Endothelial cell (in vitro differentiated cells): ENCODE measurements at regions not wholly inside any gene's neighbourhood (a gene's known extent, or its start where the extent isn't known, plus 50 kb on each side); places are given as distances from the start of the nearest gene placed in this dataset.

Experiments
- DNase-seq: peaks from one replicate; pipeline ENCODE4 v3.0.0; 2021; ENCODE audit warnings: low spot score
- H3K27ac Mint-ChIP-seq: one replicate; pipeline ENCODE4 v1.8.0; 2021; ENCODE audit warnings: mixed read lengths, inconsistent platforms; ENCODE audit not compliant: unreplicated experiment
- H3K27me3 Mint-ChIP-seq: one replicate; pipeline ENCODE4 v1.8.0; 2021; ENCODE audit warnings: mild to moderate bottlenecking, moderate library complexity, mixed read lengths, inconsistent platforms; ENCODE audit not compliant: unreplicated experiment
- H3K36me3 Mint-ChIP-seq: one replicate; pipeline ENCODE4 v1.8.0; 2021; ENCODE audit warnings: mild to moderate bottlenecking, low read depth, mixed read lengths, inconsistent platforms; ENCODE audit not compliant: unreplicated experiment
- H3K4me1 Mint-ChIP-seq: one replicate; pipeline ENCODE4 v1.8.0; 2021; ENCODE audit warnings: mild to moderate bottlenecking, mixed read lengths, inconsistent platforms; ENCODE audit not compliant: unreplicated experiment
- H3K4me3 Mint-ChIP-seq: one replicate; pipeline ENCODE4 v1.8.0; 2021; ENCODE audit warnings: mild to moderate bottlenecking, mixed read lengths, inconsistent platforms; ENCODE audit not compliant: unreplicated experiment
- H3K9me3 Mint-ChIP-seq: one replicate; pipeline ENCODE4 v1.8.0; 2021; ENCODE audit warnings: mixed read lengths, inconsistent platforms; ENCODE audit not compliant: unreplicated experiment
- TF ChIP-seq, protein P1 (sequence below): fragments of 200-600 bp; sonication (generic); IDR thresholded peaks from one replicate; pipeline ENCODE4 v1.5.0; 2021; ENCODE audit warnings: antibody characterized with exemption; ENCODE audit not compliant: unreplicated experiment

DNA sequence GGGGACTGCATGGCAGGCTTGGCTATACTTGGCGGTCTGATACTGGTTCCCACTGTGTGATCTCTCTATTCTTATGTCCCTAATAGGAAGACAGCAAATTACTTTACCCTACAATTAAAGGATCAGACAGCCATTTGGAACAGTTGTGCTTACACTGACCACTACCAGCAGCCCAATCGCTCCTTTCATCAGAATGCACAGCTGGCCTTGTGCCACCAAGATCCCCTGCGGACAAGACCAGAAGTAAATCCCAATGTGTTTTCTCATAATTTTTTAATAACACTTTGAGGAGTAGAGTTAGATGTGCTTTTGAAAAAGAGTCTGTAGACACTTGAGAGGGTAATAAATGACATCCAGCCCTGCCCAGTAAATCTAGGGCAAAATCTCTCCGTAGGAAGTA lies 297.2 kb upstream of the ZNF32 start:
- TF ChIP-seq, protein P1, sequence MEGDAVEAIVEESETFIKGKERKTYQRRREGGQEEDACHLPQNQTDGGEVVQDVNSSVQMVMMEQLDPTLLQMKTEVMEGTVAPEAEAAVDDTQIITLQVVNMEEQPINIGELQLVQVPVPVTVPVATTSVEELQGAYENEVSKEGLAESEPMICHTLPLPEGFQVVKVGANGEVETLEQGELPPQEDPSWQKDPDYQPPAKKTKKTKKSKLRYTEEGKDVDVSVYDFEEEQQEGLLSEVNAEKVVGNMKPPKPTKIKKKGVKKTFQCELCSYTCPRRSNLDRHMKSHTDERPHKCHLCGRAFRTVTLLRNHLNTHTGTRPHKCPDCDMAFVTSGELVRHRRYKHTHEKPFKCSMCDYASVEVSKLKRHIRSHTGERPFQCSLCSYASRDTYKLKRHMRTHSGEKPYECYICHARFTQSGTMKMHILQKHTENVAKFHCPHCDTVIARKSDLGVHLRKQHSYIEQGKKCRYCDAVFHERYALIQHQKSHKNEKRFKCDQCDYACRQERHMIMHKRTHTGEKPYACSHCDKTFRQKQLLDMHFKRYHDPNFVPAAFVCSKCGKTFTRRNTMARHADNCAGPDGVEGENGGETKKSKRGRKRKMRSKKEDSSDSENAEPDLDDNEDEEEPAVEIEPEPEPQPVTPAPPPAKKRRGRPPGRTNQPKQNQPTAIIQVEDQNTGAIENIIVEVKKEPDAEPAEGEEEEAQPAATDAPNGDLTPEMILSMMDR = no peak
- H3K36me3 Mint-ChIP-seq = peaks cover 4% of the 10 kb centered on the region
- no peaks in the 10 kb centered on the region for H3K9me3 Mint-ChIP-seq
- no peaks in the 10 kb centered on the region for H3K4me1 Mint-ChIP-seq
- DNase-seq = no peak
- no peak overlapping the region for H3K4me3 Mint-ChIP-seq
- H3K27ac Mint-ChIP-seq = no peak overlapping the region
- peaks cover 4% of the 10 kb centered on the region for H3K27me3 Mint-ChIP-seq

DNA sequence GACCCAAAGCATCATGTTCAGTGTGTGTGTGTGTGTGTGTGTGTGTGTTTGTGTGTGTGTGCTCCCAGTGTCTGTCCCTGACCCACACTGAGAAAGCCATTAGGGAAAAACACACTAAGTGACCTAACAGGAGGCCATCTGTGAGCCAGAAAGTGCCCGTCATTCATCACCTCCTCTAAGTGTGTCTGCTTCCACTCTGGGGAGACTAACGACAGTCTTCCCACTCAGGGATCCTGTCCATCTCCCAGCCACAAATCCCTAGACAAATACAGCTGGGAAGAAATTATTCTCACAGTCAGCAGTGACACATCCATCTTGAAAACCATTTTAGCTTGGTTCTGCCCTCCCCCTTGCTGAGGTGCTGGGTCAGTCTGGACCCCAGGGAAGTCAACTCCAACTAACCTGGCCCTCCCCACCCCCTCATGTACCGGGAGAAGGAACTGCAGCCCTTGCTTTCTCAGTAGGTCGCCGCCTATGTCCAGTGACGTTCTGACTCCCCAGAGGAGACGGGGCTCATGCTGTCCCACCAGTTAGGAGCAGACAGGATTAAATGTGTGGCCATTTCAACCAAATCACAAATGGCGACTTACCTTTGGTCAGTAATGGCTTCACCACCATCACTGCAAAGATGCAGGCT lies 296.5 kb upstream of the ZNF32 start:
- Mint-ChIP-seq H3K9me3 (no peaks in the 10 kb centered on the region), H3K27ac (no peak overlapping the region), H3K4me1 (no peaks in the 10 kb centered on the region), H3K27me3 (peaks cover 4% of the 10 kb centered on the region), H3K36me3 (peaks cover 4% of the 10 kb centered on the region), H3K4me3 (no peak overlapping the region)
- TF ChIP-seq, protein P1 = no peak
- peak; percentile 1 for DNase-seq

DNA sequence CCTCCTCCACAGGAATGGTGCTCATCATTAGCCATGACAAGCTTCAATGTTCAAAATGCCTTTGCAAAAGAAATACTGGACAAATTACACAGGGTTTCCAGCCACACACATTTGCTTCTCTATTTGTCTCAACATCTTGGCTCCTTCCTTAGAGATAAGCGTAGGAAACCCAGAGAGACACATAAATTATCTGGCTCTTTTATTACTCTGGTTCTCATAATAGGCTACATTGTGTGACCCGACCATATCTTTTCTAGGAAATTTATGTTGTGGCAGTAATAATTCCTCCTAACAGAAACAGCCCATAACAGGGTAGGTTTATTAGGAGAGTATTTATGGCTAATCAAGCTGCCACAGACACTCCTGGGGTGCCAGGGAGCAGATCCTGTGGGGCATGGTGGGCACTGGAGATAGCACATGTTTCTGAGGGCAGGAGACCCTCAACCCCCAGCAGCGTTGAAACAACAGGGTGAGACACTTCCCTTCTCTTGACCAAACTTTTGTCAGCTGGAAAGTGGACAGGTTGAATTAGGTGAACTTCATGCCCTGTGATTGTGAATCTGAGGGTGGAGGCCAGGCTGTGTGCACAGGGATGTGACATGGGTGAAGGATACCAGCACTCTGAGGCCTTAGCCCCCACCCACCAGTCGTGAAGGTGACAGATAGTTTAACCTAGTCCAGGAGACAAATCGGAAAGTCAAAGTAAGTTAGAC lies 295.9 kb upstream of the ZNF32 start:
- H3K36me3 Mint-ChIP-seq = peaks cover 4% of the 10 kb centered on the region
- TF ChIP-seq, protein P1 = no peak
- peak; percentile 0 for DNase-seq
- H3K9me3 Mint-ChIP-seq = no peaks in the 10 kb centered on the region
- H3K27ac Mint-ChIP-seq = no peak overlapping the region
- no peaks in the 10 kb centered on the region for H3K4me1 Mint-ChIP-seq
- H3K27me3 Mint-ChIP-seq = peaks cover 4% of the 10 kb centered on the region
- H3K4me3 Mint-ChIP-seq = no peak overlapping the region

DNA sequence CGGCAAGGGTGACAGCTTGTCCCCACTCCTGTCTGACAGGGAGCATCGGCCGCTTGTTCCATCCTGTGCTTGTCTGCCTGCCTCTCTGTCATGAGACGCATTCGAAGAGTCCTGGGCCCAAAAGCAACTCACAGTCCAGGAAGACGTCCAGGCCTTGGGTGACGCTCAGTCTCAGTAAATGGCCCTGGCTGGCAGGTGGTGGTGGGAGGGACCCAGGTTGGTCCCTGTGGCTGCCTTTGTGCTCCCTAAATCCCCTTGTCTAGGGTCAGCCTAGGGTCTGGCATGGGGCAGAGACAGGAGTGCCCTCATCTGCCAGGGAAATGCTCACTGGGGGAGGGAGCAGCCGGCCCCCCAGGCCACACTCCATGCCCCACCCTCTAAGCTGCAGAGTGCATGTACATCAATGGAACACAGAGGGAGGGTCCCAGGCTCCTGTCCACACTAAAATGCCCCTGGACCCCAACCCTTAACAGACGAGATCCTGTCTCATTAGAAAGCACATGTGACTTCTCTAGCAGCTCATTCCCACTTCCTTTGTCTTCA lies 295.2 kb upstream of the ZNF32 start:
- peak; percentile 1 for DNase-seq
- H3K4me3 Mint-ChIP-seq = no peak overlapping the region
- peaks cover 4% of the 10 kb centered on the region for H3K27me3 Mint-ChIP-seq
- no peak overlapping the region for H3K27ac Mint-ChIP-seq
- H3K36me3 Mint-ChIP-seq = peaks cover 4% of the 10 kb centered on the region
- no peaks in the 10 kb centered on the region for H3K4me1 Mint-ChIP-seq
- TF ChIP-seq, protein P1 = no peak
- no peaks in the 10 kb centered on the region for H3K9me3 Mint-ChIP-seq
